HEK293 (cell line): ENCODE measurements at regions not wholly inside any gene's neighbourhood (a gene's known extent, or its start where the extent isn't known, plus 50 kb on each side); places are given as distances from the start of the nearest gene placed in this dataset.

ENCODE experiments used
- GLI4 ChIP-seq: fragments of 450-650 bp; formaldehyde crosslinking; IDR thresholded peaks from 2 replicates; pipeline ENCODE4 v1.5.1; 2016; ENCODE audit warnings: missing biosample characterization, missing genetic modification characterization
- ZNF561 ChIP-seq: fragments of 450-650 bp; IDR thresholded peaks from 2 replicates; pipeline ENCODE4 v1.5.1; 2018; ENCODE audit warnings: missing biosample characterization, missing genetic modification characterization, borderline replicate concordance

DNA sequence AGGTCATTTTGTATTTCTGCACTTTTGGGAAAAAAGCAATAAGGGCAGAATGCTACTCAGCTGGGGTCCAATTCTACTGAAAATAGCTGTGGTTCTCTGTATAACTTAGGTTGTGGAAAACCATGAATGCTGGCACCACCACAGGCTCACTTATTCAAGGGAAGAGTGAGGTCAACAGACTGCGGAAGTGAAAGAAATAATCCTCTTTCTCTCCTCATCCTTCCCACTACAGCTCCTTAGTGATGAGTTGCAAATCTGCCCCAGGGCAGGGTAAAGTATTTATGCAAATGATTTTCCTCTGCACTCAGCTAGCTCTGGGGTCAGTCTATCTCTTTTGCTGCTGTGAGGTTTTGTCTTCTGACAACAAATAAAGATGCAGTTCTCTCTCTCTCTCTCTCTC lies 74.1 kb upstream of the PTPRZ1 start:
- no peak for TF ChIP-seq GLI4
- no peak for TF ChIP-seq ZNF561
